Vagina (tissue), 2 donors: ENCODE measurements at regions not wholly inside any gene's neighbourhood (a gene's known extent, or its start where the extent isn't known, plus 50 kb on each side); places are given as distances from the start of the nearest gene placed in this dataset.

Experiments
- DNase-seq, 2 donors: peaks; one replicate each; pipeline ENCODE4 v3.0.0-alpha.2; 2017; ENCODE audit errors: extremely low spot score in 2 of 2
- H3K27ac ChIP-seq: fragments of 200-600 bp; sonication (generic); one replicate; pipeline ENCODE4 v1.5.1; 2019
- H3K27me3 ChIP-seq: fragments of 200-600 bp; sonication (generic); one replicate; pipeline ENCODE4 v1.5.1; 2019
- H3K36me3 ChIP-seq, 2 donors: fragments of 200-600 bp; sonication (generic); one replicate each; pipeline ENCODE4 v1.5.1; 2017 to 2019
- H3K4me1 ChIP-seq: fragments of 200-600 bp; sonication (generic); one replicate; pipeline ENCODE4 v1.5.1; 2019
- H3K4me3 ChIP-seq, 2 donors: fragments of 200-600 bp; sonication (generic); 1 replicate in 1 of 2; 2 replicates in 1 of 2; pipeline ENCODE4 v1.5.1; 2016 to 2019
- H3K9me3 ChIP-seq: fragments of 200-600 bp; sonication (generic); one replicate; pipeline ENCODE4 v1.5.1; 2019
- POLR2A ChIP-seq, 2 donors: fragments of 450-650 bp; IDR thresholded peaks; one replicate each; pipeline ENCODE4 v1.6.1; 2017; ENCODE audit warnings: antibody characterized with exemption in 2 of 2, mild to moderate bottlenecking in 2 of 2, moderate library complexity in 2 of 2
- POLR2AphosphoS5 ChIP-seq, 2 donors: sonication (generic); formaldehyde crosslinking; IDR thresholded peaks; one replicate each; pipeline ENCODE4 v1.9.0; 2017; ENCODE audit warnings: antibody characterized with exemption in 2 of 2, mild to moderate bottlenecking in 2 of 2, low read depth in 1 of 2; ENCODE audit not compliant: insufficient read depth in 1 of 2
- intact Hi-C: fragments of 100-400 bp; cut with DNase I; formaldehyde crosslinking; loops from one replicate; pipeline ENCODE4 v1.15.1; 2023
- TF ChIP-seq, protein P1 (sequence below), 3 experiments: fragments of 450-650 bp in 2 of 3; fragments of 200-600 bp in 1 of 3; sonication (generic) in 1 of 3; IDR thresholded peaks; one replicate each; pipeline ENCODE4 v1.5.1; 2017 to 2019; ENCODE audit warnings: antibody characterized with exemption in 3 of 3, mild to moderate bottlenecking in 2 of 3, moderate library complexity in 2 of 3

DNA sequence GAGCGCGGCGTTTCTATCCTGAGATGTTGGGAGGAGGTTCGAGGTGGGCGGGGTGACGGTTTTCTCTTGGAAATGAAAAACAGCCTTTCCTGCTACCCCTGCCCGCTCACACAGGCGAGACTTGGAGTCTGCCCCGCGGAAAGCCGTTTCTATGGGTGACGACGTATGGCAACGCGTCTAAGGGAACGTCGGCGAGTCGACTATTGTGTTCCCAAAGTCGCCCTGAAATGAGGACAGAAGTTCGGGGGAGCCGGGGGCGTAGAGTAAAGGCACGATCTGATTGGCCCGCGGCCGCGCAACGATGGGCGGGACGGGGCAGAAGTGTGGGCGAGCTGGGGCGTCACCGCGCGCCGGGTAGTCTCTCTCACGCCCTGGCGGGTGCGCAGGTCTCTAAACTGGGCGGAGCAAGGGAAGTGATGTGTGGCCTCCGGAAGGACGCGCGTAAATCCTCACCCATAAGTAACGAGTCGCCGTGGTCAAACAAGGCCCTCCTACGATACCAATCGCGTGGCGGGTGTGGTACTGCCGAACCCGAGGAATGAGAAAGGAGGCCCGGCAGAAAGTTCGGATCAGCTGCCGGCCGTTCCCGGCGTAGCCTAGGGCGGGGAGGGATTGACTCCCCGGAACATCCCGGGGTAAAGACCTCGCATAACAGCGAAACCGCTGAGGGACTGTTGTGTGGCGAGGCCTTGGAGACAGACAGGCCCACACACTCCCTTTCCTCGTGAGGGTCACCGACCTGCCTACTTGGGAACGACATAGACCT is 89.6 kb downstream of the FAM161A start:
- Histone ChIP-seq H3K27ac (peak overlapping the region; percentile 97), H3K4me1 (peaks cover 9% of the 10 kb centered on the region), H3K36me3 (no peaks in the 10 kb centered on the region), H3K4me3 (peak overlapping the region; percentile 69 to 83), H3K9me3 (no peaks in the 10 kb centered on the region), H3K27me3 (no peaks in the 10 kb centered on the region)
- intact Hi-C loops, result loop anchor here (2.0 to 10.0 kb wide), 2 partner anchors 227 to 289 kb away; partner anchors contain the start of gene USP34
- peak in 1 of 2 donors; percentile 86 for TF ChIP-seq POLR2A (IDR thresholded peaks at IDR 0.05)
- TF ChIP-seq, protein P1, sequence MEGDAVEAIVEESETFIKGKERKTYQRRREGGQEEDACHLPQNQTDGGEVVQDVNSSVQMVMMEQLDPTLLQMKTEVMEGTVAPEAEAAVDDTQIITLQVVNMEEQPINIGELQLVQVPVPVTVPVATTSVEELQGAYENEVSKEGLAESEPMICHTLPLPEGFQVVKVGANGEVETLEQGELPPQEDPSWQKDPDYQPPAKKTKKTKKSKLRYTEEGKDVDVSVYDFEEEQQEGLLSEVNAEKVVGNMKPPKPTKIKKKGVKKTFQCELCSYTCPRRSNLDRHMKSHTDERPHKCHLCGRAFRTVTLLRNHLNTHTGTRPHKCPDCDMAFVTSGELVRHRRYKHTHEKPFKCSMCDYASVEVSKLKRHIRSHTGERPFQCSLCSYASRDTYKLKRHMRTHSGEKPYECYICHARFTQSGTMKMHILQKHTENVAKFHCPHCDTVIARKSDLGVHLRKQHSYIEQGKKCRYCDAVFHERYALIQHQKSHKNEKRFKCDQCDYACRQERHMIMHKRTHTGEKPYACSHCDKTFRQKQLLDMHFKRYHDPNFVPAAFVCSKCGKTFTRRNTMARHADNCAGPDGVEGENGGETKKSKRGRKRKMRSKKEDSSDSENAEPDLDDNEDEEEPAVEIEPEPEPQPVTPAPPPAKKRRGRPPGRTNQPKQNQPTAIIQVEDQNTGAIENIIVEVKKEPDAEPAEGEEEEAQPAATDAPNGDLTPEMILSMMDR (IDR thresholded peaks at IDR 0.05), result no peak
- peak; percentile 89 to 98 for TF ChIP-seq POLR2AphosphoS5 (IDR thresholded peaks at IDR 0.05; ENCODE audit: insufficient read depth in 1 of 2, low read depth in 1 of 2)
- DNase-seq, result peak; percentile 96 to 97

DNA sequence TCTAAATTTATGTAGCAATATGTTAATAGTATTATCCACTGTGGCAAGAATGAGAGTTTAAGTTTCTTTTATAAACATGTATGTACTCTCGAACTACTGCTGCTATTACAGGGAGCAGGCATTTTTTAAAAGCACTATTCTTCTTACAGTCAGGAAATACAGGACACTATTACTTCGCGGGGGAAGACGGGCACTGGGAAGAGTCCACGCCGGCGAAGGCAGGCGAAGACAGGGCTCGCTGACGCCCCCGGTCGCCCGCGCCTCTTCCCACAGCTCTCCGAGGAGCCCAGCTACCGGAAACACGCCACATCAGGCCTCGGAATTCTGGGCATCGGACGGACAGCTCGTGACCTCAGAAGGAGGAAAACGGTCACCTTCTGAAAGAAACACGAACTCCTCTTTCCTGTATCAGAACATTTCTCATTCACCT is 90.2 kb downstream of the FAM161A start:
- peak overlapping the region; percentile 69 to 83 for H3K4me3 ChIP-seq
- peak overlapping the region; percentile 97 for H3K27ac ChIP-seq
- H3K36me3 ChIP-seq, result no peaks in the 10 kb centered on the region
- intact Hi-C loops, result loop anchor here (2.0 to 10.0 kb wide), 2 partner anchors 227 to 289 kb away; partner anchors contain the start of gene USP34
- no peaks in the 10 kb centered on the region for H3K27me3 ChIP-seq
- TF ChIP-seq POLR2A (IDR thresholded peaks at IDR 0.05) (no peak), POLR2AphosphoS5 (IDR thresholded peaks at IDR 0.05; ENCODE audit: insufficient read depth in 1 of 2, low read depth in 1 of 2) (no peak)
- TF ChIP-seq, protein P1 (IDR thresholded peaks at IDR 0.05), result no peak
- no peaks in the 10 kb centered on the region for H3K9me3 ChIP-seq
- H3K4me1 ChIP-seq, result peaks cover 9% of the 10 kb centered on the region
- peak in 1 of 2 donors; percentile 89 for DNase-seq

DNA sequence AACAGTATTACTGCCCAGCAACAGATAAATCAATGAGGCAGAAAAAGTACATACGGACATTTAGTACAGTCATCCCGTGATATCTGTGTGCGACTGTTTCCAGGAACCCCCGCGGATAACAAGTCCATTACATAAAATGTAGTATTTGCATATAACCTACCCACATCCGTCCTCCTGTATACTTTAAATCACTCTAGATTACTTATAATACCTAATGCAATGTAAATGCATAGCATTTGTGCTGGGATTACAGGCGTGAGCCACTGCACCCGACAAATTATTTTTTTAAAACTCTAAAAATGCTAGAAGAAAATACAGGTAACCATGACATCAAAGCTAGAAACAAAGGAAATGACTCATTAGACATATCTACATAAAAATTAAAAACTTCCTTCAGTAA is 91.6 kb downstream of the FAM161A start:
- DNase-seq, result no peak
- Histone ChIP-seq H3K36me3 (no peaks in the 10 kb centered on the region), H3K9me3 (no peaks in the 10 kb centered on the region), H3K4me1 (peaks cover 9% of the 10 kb centered on the region), H3K27ac (no peak overlapping the region), H3K27me3 (no peaks in the 10 kb centered on the region), H3K4me3 (no peak overlapping the region)
- intact Hi-C loops, result loop anchor here (10.0 kb wide), 1 partner anchor 287 kb away; the partner anchor contains the start of gene USP34
- TF ChIP-seq POLR2A (IDR thresholded peaks at IDR 0.05) (no peak), POLR2AphosphoS5 (IDR thresholded peaks at IDR 0.05; ENCODE audit: insufficient read depth in 1 of 2, low read depth in 1 of 2) (no peak)
- TF ChIP-seq, protein P1 (IDR thresholded peaks at IDR 0.05), result no peak

DNA sequence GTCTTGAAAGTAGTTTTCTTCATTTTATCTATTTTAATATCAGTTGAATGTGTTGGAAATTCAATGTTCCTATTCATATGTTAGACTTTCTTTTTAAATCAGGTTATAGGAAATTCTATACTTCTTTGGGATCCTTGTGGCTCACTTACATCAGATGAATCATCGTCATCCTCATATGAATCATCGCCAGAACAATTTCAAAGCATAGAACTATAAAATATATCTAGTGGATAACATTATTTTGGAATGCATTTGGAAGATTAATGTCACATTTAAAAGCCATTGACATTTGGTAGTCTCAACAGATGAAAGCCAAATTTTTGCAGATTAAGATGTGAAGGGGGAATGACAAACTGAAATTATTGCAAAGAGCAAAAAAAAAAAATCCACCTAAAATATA is 94.1 kb downstream of the FAM161A start:
- H3K4me1 ChIP-seq, result peaks cover 9% of the 10 kb centered on the region
- no peak overlapping the region for H3K27ac ChIP-seq
- no peak overlapping the region for H3K4me3 ChIP-seq
- intact Hi-C loops, result loop anchor here (10.0 kb wide), 1 partner anchor 285 kb away; the partner anchor contains the start of gene USP34
- no peaks in the 10 kb centered on the region for H3K9me3 ChIP-seq
- no peaks in the 10 kb centered on the region for H3K27me3 ChIP-seq
- no peaks in the 10 kb centered on the region for H3K36me3 ChIP-seq
- TF ChIP-seq POLR2A (IDR thresholded peaks at IDR 0.05) (no peak), POLR2AphosphoS5 (IDR thresholded peaks at IDR 0.05; ENCODE audit: insufficient read depth in 1 of 2, low read depth in 1 of 2) (no peak)
- TF ChIP-seq, protein P1 (IDR thresholded peaks at IDR 0.05), result no peak
- no peak for DNase-seq

DNA sequence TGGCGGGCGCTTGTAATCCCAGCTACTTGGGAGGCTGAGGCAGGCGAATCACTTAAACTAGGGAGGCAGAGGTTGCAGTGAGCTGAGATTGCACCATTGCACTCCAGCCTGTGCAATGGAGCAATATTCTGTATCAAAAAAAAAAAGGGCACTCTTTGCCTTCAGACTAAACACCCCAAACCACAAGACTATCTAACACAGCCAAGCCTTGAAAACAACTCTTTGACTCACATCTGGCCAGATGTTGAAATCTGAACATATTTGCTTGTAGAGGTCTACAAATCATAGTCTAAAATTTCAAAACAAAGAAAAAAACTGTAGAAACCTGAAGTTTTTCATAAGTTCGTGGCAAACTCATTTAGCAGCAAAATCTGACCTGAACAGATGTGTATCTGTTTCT is 94.9 kb downstream of the FAM161A start:
- H3K9me3 ChIP-seq, result no peaks in the 10 kb centered on the region
- no peak for DNase-seq
- intact Hi-C loops, result no loop called here
- H3K36me3 ChIP-seq, result no peaks in the 10 kb centered on the region
- no peak for TF ChIP-seq POLR2A (IDR thresholded peaks at IDR 0.05)
- TF ChIP-seq POLR2AphosphoS5 (IDR thresholded peaks at IDR 0.05; ENCODE audit: insufficient read depth in 1 of 2, low read depth in 1 of 2), result no peak
- TF ChIP-seq, protein P1 (IDR thresholded peaks at IDR 0.05), result no peak
- H3K27ac ChIP-seq, result no peak overlapping the region
- H3K4me3 ChIP-seq, result no peak overlapping the region
- no peaks in the 10 kb centered on the region for H3K27me3 ChIP-seq
- peaks cover 9% of the 10 kb centered on the region for H3K4me1 ChIP-seq
